GM12874 (cell line): ENCODE measurements at regions not wholly inside any gene's neighbourhood (a gene's known extent, or its start where the extent isn't known, plus 50 kb on each side); places are given as distances from the start of the nearest gene placed in this dataset.

Source experiments
- TF ChIP-seq, protein P1 (sequence below): IDR thresholded peaks from 2 replicates; pipeline ENCODE4 v1.5.1; 2011; ENCODE audit warnings: low read depth, mild to moderate bottlenecking, control low read depth, low read length, moderate library complexity; ENCODE audit not compliant: insufficient read depth

DNA sequence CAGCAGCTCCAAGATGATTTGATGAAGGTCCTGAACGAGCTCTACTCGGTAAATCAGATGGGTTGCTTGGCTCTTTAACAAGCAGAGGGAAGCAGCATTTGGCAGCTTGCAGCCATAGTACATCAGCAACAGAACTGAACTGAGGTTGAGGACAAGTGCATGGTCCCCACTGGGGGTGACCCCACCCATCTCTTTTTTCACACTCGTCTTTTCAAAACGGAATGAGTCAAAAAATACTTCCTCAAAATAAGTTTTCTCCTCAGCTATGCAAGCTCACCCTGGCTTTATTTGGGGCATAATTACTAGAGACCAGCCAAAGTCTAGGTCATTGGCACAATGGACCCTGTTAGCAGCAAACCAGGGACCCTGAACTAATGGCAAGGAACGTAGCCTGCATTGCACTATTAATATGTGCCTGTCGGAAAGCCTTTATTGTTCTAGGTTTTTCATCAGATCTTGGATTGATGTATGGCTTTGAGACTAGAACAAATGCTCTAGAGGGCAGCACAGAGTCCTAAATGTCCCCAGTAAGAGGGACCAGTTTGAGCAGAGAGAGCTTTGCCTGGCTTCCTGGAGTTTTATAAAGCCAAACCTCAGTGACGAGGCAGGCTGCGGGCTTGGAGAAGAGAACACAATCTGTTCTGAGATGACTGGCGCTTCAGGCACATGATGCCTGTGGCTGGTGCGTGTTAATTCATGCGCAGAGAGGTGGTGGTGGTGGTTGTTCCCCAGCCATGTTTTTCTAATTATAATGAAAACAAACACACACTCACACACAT is 86.1 kb upstream of the IKBKE start:
- TF ChIP-seq, protein P1, sequence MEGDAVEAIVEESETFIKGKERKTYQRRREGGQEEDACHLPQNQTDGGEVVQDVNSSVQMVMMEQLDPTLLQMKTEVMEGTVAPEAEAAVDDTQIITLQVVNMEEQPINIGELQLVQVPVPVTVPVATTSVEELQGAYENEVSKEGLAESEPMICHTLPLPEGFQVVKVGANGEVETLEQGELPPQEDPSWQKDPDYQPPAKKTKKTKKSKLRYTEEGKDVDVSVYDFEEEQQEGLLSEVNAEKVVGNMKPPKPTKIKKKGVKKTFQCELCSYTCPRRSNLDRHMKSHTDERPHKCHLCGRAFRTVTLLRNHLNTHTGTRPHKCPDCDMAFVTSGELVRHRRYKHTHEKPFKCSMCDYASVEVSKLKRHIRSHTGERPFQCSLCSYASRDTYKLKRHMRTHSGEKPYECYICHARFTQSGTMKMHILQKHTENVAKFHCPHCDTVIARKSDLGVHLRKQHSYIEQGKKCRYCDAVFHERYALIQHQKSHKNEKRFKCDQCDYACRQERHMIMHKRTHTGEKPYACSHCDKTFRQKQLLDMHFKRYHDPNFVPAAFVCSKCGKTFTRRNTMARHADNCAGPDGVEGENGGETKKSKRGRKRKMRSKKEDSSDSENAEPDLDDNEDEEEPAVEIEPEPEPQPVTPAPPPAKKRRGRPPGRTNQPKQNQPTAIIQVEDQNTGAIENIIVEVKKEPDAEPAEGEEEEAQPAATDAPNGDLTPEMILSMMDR, result peak; percentile 27; the same call in 1 of the 2 replicates

DNA sequence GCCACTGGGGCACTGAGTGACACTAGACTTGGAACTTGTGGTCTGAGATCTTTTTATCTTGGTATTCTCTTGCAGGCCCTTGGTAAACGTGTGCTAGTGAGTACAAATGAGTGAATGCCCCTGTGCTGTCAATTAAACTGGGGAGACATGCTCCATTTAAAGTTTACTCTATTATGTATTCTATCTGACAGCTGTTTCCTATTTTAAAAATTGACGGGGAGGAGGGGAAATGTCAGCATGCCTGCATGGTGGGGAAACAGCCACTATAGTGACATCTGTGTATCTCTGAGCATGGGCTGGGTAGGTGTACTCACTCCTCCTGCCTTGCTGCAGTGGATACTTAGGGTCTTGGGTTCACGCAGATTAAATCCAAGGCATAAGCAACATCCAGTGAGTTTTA is 59.0 kb upstream of the IKBKE start:
- TF ChIP-seq, protein P1, result no peak

DNA sequence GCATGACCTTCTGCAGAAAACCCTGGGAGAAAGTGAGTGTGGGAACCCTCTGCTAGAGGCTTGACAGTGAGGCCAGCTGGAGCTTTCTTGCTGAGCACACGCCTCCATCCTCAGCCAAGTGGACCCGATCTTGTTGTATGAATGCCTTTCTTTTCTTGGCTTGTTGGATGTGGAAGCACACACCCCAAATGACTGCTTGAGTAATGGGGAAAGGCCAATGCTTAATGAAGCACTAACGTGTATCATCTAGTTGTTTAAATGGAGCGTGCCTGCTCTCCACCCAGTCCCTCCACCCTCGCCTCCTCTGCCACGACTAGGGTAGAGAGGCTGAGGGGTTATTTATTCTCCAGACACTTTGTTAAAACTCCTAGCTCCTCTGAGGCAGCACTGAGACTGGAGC is 54.3 kb upstream of the IKBKE start:
- TF ChIP-seq, protein P1, result no peak

DNA sequence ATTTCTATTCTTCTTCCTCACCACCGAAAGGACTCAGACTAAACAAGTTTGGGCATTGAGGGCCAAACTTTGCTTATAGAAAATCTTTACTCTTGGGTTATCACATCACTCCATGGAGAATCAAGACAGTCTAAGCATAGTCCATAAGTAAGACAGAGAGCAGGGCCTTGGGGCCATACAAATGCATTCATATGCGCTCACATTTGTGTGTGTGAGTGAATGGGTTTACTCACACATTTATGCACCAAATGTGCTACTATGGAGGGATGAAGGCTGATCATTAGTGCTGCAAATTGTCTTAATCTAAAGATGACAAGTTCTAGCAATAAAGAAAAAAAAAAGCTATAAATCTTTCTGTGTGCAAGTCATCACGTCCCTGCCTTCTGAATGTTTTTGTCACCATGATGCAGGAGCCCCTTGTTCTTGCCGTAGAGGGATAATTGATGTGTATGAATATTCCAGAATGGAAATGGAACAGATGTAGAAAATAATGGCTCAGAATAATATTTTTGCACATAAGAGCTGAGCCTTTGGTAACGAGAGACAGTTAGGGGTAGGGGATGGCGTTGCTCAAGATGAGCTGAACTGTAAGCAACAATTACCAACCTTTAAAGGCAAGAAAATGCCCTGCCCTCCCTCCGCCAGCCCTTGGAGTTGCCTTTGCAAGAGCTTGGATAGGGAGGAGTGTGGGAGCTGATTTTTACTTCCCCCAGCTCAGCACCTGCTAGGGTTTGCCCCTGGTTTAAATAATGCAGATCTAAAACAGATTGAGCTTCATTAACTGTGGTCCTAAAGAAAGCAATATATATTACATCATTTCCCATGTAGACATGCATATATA is 52.3 kb upstream of the IKBKE start:
- TF ChIP-seq, protein P1, result no peak

DNA sequence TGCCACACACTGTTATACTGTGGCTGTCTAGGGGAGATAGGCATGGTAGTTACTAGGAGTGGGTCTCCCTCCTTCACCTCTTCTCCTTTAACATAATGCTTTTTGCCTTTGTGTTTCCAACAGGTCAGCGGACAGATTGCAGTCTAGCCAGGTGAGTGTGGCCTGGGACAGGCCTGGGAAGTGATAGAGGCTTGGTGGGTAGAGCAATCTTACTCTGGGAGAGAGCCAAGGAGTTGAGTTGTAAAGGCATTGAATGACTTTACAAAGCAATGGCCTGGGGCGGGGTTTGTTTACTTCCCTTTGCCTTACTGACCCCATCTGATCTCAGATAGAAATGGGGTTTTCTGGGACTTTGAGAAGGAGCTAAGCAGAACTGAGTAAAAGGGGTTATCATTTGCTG is 51.0 kb upstream of the IKBKE start:
- TF ChIP-seq, protein P1, result no peak

DNA sequence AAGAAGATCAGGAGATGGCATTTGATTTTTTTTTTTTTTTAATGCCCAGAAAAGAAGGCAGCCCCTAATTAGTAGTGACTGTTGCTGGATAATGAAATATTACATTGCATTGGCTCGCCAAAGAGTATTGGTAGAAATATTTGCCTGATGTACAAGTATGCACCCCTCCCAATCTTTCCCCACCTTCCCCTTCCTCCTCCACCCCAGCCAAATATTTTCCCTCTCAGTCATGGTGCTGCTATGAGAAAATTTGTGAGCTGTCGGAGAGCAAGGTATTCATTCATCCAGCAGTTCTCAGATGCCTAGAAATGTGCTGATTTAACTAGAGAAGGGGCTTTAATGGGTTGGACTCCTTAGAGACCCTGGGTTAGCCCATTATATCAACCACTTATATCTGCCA is 50.5 kb upstream of the IKBKE start:
- TF ChIP-seq, protein P1, result no peak

DNA sequence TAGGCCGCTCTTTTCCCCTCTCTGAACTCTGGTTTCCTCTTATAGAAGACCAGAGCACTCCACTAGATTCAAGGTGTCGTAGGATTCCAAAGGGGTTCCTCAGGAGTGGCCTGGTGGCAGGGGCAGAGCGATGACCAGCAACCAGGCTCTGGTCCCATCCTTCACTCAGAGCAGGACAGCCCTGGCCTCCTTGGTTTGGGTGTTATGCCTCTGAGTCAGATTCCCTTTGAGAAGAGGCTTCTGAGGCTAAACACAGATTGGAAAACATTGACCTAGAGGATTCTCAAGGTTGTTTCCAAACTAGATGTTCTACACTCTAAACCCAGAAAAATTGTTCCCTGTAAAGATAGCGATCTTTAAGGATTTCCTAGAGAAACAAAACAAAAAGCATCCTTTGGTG is 49.8 kb upstream of the IKBKE start:
- TF ChIP-seq, protein P1, result no peak
